ENCODE measurements at regions not wholly inside any gene's neighbourhood (a gene's known extent, or its start where the extent isn't known, plus 50 kb on each side); places are given as distances from the start of the nearest gene placed in this dataset.

- H3K79me1 ChIP-seq (ENCODE audit: insufficient read depth, low read depth, low read length, poor library complexity, severe bottlenecking): no peaks in the 10 kb centered on the region
- no peaks in the 10 kb centered on the region; a peak in 1 of 5 replicates for H3K9me3 Mint-ChIP-seq
- no peaks in the 10 kb centered on the region for H3K9me3 ChIP-seq (ENCODE audit: control insufficient read depth, low read depth, low read length)
- no peaks in the 10 kb centered on the region for H3K4me1 ChIP-seq (ENCODE audit: insufficient read depth, low read length)
- no peaks in the 10 kb centered on the region for H3K23me2 ChIP-seq (ENCODE audit: insufficient read length, low read depth, low read length, poor library complexity, severe bottlenecking)
- no peak overlapping the region for H2BK20ac ChIP-seq (ENCODE audit: low read depth, low read length, poor library complexity, severe bottlenecking)
- H3K4ac ChIP-seq (ENCODE audit: low read depth, low read length): no peak overlapping the region
- H3K27me3 ChIP-seq (ENCODE audit: insufficient read depth, low read length): no peaks in the 10 kb centered on the region
- WGBS (ENCODE audit: extremely low coverage, insufficient read length, low lambda C conversion rate): no CpG with 5 or more reads among the region's 2 CpGs
- H2AFZ ChIP-seq (ENCODE audit: low read length): no peak overlapping the region
- H2BK5ac ChIP-seq (ENCODE audit: insufficient read length, low read length): no peak overlapping the region
- H3K79me2 ChIP-seq (ENCODE audit: insufficient read depth, low read length): no peaks in the 10 kb centered on the region
- no peak overlapping the region for H3T11ph ChIP-seq (ENCODE audit: low read length)
- no peak overlapping the region for H2BK120ac ChIP-seq (ENCODE audit: low read depth, low read length, poor library complexity, severe bottlenecking)
- H4K20me1 ChIP-seq (ENCODE audit: control insufficient read depth, insufficient read depth, insufficient read length): no peaks in the 10 kb centered on the region
- no peak overlapping the region for H3K18ac ChIP-seq (ENCODE audit: insufficient read length, low read depth, low read length)
- H2BK12ac ChIP-seq (ENCODE audit: insufficient read length, low read depth, low read length): no peak overlapping the region
- no peak overlapping the region for H3K56ac ChIP-seq (ENCODE audit: insufficient read length, low read depth, low read length)
- no peak overlapping the region for H4K8ac ChIP-seq (replicated peaks; ENCODE audit: insufficient read length, low read depth, low read length)
- no peak overlapping the region for H3K27ac Mint-ChIP-seq
- no peak overlapping the region for H3K23ac ChIP-seq (ENCODE audit: insufficient read length, low read depth, low read length)
- H3K27ac ChIP-seq (ENCODE audit: insufficient read length, low read depth, low read length): no peak overlapping the region
- H4K5ac ChIP-seq (ENCODE audit: insufficient read length, low read depth, low read length): no peak overlapping the region
- no peak overlapping the region for H3K14ac ChIP-seq (ENCODE audit: insufficient read depth, low read length)
- TF ChIP-seq CTCF (conservative IDR thresholded peaks at IDR 0.05): no peak
- no peak overlapping the region for H3K4me2 ChIP-seq (ENCODE audit: insufficient read depth, insufficient read length, low read length)
- H4K91ac ChIP-seq (ENCODE audit: insufficient read length, low read depth, low read length): no peak overlapping the region
- H3K27me3 Mint-ChIP-seq (ENCODE audit: low read depth): peaks cover 5% of the 10 kb centered on the region
- no peaks in the 10 kb centered on the region for H3K36me3 Mint-ChIP-seq (ENCODE audit: insufficient read depth in 1 of 3, low read depth in 3 of 3)
- H2AK5ac ChIP-seq (ENCODE audit: insufficient read length, low read length): no peak overlapping the region
- no peak for DNase-seq
- H3K9ac ChIP-seq (ENCODE audit: extremely low read depth, insufficient read length, low read length): no peak overlapping the region
- H3K4me1 Mint-ChIP-seq: 0 out of 4 replicates have a peak, but pooled peaks cover 0 to 3% of the 10 kb centered on the region in 2 experiments
- H2BK15ac ChIP-seq (ENCODE audit: low read depth, low read length): no peak overlapping the region
- no peak overlapping the region for H3K4me3 Mint-ChIP-seq
Measured at GRCh38 chr20:22723659-22724058, 139.3 kb upstream of the FOXA2 start.
